ENCODE measurements at regions not wholly inside any gene's neighbourhood (a gene's known extent, or its start where the extent isn't known, plus 50 kb on each side); places are given as distances from the start of the nearest gene placed in this dataset.

GRCh38 chr9:24460781-24461180 lies 84.9 kb downstream of the IZUMO3 start:
- no peaks in the 10 kb centered on the region for H3K9me3 ChIP-seq (ENCODE audit: control insufficient read depth in 4 of 4, insufficient read depth in 3 of 4, low read length in 3 of 4)
- DNase-seq, result no peak
- H3K27ac ChIP-seq (ENCODE audit: low read depth in 1 of 2, low read length in 1 of 2), result no peak overlapping the region
- H3K36me3 ChIP-seq (ENCODE audit: control insufficient read depth in 4 of 4, insufficient read depth in 4 of 4, low read length in 4 of 4), result no peaks in the 10 kb centered on the region
- no peak for TF ChIP-seq CTCF (IDR thresholded peaks at IDR 0.05; ENCODE audit: control extremely low read depth, extremely low read depth)
- peaks cover 0 to 17% (median 0%) of the 10 kb centered on the region in 5 donors for H3K4me1 ChIP-seq (ENCODE audit: control insufficient read depth in 5 of 5, insufficient read depth in 5 of 5, low read length in 5 of 5)
- 87 to 91% methylated on average over 5 of the region's 5 CpGs for WGBS, 2 donors
- no peaks in the 10 kb centered on the region for H3K27me3 ChIP-seq (ENCODE audit: control insufficient read depth in 3 of 3, insufficient read depth in 3 of 3, low read length in 2 of 3)
- no peak for ATAC-seq (ENCODE audit: insufficient read depth, low FRiP score)
- no peak overlapping the region for H3K9ac ChIP-seq (ENCODE audit: insufficient read depth in 1 of 2, low read length in 2 of 2)
- H3K4me3 ChIP-seq, result no peak overlapping the region

DNA sequence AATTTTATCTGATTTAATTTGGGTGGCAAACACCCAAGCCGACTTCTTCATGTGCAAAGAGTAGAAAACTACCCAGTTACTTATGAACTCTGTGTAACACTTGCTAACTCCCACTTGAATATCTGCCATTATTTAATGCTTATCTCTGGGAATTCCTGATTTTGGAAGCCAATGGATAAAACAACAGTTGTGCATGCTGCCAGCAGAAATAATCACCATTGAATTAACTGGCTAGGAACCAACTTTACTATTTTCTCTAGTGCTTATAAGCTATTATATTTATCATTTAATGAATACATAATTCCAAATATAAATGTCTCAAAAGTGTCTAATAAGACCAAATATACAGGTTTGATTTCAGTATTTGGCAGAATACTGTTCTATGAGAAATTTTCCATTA lies 85.7 kb downstream of the IZUMO3 start:
- Histone ChIP-seq H3K4me1 (ENCODE audit: control insufficient read depth in 5 of 5, insufficient read depth in 5 of 5, low read length in 5 of 5) (peaks cover 0 to 17% (median 0%) of the 10 kb centered on the region in 5 donors), H3K9ac (ENCODE audit: insufficient read depth in 1 of 2, low read length in 2 of 2) (no peak overlapping the region), H3K9me3 (ENCODE audit: control insufficient read depth in 4 of 4, insufficient read depth in 3 of 4, low read length in 3 of 4) (no peaks in the 10 kb centered on the region), H3K36me3 (ENCODE audit: control insufficient read depth in 4 of 4, insufficient read depth in 4 of 4, low read length in 4 of 4) (no peaks in the 10 kb centered on the region), H3K27ac (ENCODE audit: low read depth in 1 of 2, low read length in 1 of 2) (no peak overlapping the region), H3K4me3 (no peak overlapping the region), H3K27me3 (ENCODE audit: control insufficient read depth in 3 of 3, insufficient read depth in 3 of 3, low read length in 2 of 3) (no peaks in the 10 kb centered on the region)
- ATAC-seq (ENCODE audit: insufficient read depth, low FRiP score) (no peak), DNase-seq (peak in 2 of 3 donors; percentile 63 to 76)
- 72 to 79% methylated on average over 1 of the region's 1 CpG for WGBS, 2 donors
- TF ChIP-seq CTCF (IDR thresholded peaks at IDR 0.05; ENCODE audit: control extremely low read depth, extremely low read depth), result no peak

DNA sequence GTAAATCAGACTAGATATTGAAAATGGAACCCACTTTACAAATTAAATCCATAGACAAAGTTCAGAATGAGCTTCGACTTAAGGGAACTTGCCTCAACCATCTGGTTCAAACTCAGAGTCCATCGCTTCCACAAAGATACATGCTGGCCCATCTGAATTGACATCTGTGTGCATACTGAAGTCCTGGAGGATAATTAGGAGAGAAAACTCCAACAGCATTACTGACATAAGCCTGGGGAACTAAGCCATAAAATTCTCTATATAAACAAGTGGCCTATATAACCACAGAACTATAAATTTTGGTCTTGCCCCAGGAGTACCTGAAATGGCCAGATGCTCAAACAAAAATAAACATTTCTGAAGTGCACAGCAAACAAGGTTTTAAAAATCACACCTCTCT lies 94.4 kb downstream of the IZUMO3 start:
- DNase-seq (no peak), ATAC-seq (ENCODE audit: insufficient read depth, low FRiP score) (no peak)
- Histone ChIP-seq H3K27me3 (ENCODE audit: control insufficient read depth in 3 of 3, insufficient read depth in 3 of 3, low read length in 2 of 3) (no peaks in the 10 kb centered on the region), H3K27ac (ENCODE audit: low read depth in 1 of 2, low read length in 1 of 2) (no peak overlapping the region), H3K4me1 (ENCODE audit: control insufficient read depth in 5 of 5, insufficient read depth in 5 of 5, low read length in 5 of 5) (no peaks in the 10 kb centered on the region), H3K9me3 (ENCODE audit: control insufficient read depth in 4 of 4, insufficient read depth in 3 of 4, low read length in 3 of 4) (no peaks in the 10 kb centered on the region), H3K9ac (ENCODE audit: insufficient read depth in 1 of 2, low read length in 2 of 2) (no peak overlapping the region), H3K36me3 (ENCODE audit: control insufficient read depth in 4 of 4, insufficient read depth in 4 of 4, low read length in 4 of 4) (no peaks in the 10 kb centered on the region), H3K4me3 (no peak overlapping the region)
- TF ChIP-seq CTCF (IDR thresholded peaks at IDR 0.05; ENCODE audit: control extremely low read depth, extremely low read depth), result no peak
- 83 to 93% methylated on average over 2 of the region's 2 CpGs for WGBS, 2 donors

DNA sequence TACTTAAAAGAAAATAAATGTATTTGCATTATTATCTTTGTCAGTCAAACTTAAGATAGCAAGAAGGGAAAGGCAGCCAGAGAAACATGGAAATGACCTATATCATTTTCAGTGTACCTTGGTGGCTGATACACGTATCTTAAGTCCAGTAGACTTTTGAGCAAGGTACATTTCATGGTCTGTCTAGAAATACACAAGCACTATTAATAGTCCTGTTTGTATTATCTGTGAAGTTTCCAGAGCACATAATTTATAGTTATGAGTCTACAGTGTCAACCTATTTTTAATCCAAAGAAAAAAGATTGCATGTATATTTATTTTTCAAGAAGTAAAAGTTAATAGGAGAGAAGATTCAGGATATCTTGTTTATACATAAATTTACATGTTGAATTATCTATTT lies 95.7 kb downstream of the IZUMO3 start:
- no peaks in the 10 kb centered on the region for H3K27me3 ChIP-seq (ENCODE audit: control insufficient read depth in 3 of 3, insufficient read depth in 3 of 3, low read length in 2 of 3)

More for the DNA sequence above, 95.7 kb downstream of the IZUMO3 start:
- ATAC-seq (ENCODE audit: insufficient read depth, low FRiP score), result no peak
- Histone ChIP-seq H3K4me1 (ENCODE audit: control insufficient read depth in 5 of 5, insufficient read depth in 5 of 5, low read length in 5 of 5) (no peaks in the 10 kb centered on the region), H3K9me3 (ENCODE audit: control insufficient read depth in 4 of 4, insufficient read depth in 3 of 4, low read length in 3 of 4) (peaks cover 0 to 7% (median 0%) of the 10 kb centered on the region in 4 donors), H3K27ac (ENCODE audit: low read depth in 1 of 2, low read length in 1 of 2) (no peak overlapping the region), H3K9ac (ENCODE audit: insufficient read depth in 1 of 2, low read length in 2 of 2) (no peak overlapping the region), H3K36me3 (ENCODE audit: control insufficient read depth in 4 of 4, insufficient read depth in 4 of 4, low read length in 4 of 4) (no peaks in the 10 kb centered on the region), H3K4me3 (no peak overlapping the region)
- 73% methylated on average over 1 of the region's 1 CpG for WGBS, 2 donors
- DNase-seq, result no peak
- TF ChIP-seq CTCF (IDR thresholded peaks at IDR 0.05; ENCODE audit: control extremely low read depth, extremely low read depth), result no peak

Measured in lung (tissue), 11 donors.